ENCODE measurements at regions not wholly inside any gene's neighbourhood (a gene's known extent, or its start where the extent isn't known, plus 50 kb on each side); places are given as distances from the start of the nearest gene placed in this dataset.

DNA sequence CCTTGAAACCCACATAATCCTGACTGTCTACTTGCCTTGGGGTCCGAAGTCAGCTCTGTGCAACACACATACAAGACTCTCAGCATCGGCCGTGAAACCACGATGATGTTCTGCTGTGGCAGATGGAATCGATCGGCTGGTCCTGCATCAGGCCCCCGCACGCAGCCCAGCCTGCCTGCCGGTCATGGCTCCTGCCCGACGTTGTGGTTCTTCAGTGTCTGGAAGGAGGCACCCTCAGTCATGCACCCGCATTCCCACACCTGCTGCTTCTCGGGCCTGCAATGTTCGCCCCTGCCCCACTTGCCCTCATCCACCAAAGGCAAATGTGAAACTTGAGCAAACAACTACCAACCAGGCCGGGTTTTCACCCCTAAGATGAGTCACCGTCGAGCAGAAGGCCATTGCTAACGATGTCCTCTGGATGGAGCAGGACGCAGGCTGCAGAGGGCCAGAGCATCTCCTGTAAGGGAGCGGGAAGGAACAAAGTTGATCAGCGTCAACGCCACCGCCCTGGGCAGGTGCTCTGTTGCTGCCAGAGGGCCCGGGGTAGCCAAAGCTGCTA lies 128.9 kb upstream of the PDE10A start:
- TF ChIP-seq, protein P1, sequence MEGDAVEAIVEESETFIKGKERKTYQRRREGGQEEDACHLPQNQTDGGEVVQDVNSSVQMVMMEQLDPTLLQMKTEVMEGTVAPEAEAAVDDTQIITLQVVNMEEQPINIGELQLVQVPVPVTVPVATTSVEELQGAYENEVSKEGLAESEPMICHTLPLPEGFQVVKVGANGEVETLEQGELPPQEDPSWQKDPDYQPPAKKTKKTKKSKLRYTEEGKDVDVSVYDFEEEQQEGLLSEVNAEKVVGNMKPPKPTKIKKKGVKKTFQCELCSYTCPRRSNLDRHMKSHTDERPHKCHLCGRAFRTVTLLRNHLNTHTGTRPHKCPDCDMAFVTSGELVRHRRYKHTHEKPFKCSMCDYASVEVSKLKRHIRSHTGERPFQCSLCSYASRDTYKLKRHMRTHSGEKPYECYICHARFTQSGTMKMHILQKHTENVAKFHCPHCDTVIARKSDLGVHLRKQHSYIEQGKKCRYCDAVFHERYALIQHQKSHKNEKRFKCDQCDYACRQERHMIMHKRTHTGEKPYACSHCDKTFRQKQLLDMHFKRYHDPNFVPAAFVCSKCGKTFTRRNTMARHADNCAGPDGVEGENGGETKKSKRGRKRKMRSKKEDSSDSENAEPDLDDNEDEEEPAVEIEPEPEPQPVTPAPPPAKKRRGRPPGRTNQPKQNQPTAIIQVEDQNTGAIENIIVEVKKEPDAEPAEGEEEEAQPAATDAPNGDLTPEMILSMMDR (IDR thresholded peaks at IDR 0.05; ENCODE audit: low read depth, low read length): no peak
- no peak for TF ChIP-seq EZH2phosphoT487 (IDR thresholded peaks at IDR 0.05; ENCODE audit: low read depth)

Data from OCI-LY3 (cell line).